Muscle of back (tissue), 3 donors: ENCODE measurements at regions not wholly inside any gene's neighbourhood (a gene's known extent, or its start where the extent isn't known, plus 50 kb on each side); places are given as distances from the start of the nearest gene placed in this dataset.
A peak's percentile ranks its signal among the peaks of the same experiment; 100 is the strongest.
"Not testable (repeated sequence)": the region's sequence is repeated elsewhere in the genome, so short reads cannot be mapped to it uniquely, and the experiment has no call there.

ENCODE experiments used
- DNase-seq, 3 donors: peaks; one replicate each; pipeline versions ENCODE4 v3.0.0 to v3.0.0-alpha.2; 2013

DNA sequence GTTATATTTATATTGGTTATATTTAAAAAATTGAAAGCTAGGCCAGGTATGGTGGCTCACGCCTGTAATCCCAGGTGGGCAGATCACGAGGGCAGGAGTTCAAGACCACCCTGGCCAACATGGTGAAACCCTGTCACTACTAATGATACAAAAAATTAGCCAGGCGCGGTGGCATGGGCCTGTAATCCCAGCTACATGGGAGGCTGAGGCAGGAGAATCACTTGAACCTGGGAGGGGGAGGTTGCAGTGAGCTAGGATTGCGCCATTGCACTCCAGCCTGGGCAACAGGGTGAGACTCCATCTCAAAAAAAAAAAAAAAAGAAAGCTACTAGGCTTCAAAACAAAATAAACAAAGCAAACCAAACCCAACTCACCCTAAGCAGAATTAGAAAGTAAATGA lies 109.0 kb upstream of the SERPINE2 start:
- DNase-seq = not testable (repeated sequence)

DNA sequence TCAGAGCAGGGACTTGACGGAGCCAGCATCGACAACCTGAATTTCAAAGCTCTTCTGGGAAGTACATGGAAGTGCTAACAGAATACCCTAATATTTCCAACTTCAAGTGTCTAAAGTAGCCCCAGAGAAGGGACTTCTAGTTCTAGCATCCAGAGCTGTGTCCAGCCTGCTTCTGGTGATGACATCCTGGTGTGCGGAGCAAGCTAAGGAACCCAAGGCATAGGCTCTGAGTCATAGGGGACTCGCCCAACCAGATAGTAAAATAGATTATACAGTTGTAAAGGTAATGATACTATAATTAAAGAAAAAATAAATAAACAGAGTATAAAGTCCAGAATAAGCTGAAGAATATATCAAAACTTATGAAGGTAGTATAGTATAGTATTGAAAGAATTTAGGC lies 108.1 kb upstream of the SERPINE2 start:
- DNase-seq = no peak

DNA sequence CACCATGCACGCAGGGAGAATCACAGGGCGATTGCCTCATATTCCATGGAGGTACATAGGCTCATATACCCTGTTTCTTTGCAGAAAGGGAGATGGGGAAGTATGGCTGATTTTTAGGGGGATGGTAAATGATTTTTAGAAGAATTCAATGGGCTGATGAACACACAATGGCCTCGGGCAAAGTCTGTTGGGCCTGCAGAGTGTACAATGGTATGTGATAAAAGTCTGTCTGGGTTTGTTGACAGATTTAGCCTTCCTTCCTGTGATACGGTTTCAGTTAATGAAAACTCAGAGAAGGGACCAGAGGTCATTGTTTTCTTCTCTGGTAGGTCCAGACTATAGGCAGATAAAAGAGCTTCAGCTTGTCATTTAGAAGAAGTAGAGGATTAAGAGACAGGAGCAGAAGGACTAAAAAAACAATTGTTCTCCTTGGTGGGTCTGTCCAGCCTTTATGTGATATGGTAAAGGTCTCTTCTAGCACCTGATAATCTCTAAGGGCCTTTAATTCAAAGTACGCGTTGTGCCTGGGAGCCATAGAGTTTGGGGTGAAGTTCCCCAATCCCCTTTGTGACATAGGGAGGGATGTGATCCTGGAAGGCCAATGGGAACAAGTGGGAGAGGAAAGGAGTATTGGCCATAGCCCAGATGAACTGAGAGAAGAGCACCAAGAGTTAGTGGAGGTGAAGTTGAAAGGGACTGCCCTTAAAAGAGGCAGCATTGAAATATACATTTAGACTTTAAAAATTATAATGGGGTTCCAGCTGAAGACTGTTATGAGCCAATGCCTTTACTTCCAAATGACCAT lies 107.5 kb upstream of the SERPINE2 start:
- no peak for DNase-seq

DNA sequence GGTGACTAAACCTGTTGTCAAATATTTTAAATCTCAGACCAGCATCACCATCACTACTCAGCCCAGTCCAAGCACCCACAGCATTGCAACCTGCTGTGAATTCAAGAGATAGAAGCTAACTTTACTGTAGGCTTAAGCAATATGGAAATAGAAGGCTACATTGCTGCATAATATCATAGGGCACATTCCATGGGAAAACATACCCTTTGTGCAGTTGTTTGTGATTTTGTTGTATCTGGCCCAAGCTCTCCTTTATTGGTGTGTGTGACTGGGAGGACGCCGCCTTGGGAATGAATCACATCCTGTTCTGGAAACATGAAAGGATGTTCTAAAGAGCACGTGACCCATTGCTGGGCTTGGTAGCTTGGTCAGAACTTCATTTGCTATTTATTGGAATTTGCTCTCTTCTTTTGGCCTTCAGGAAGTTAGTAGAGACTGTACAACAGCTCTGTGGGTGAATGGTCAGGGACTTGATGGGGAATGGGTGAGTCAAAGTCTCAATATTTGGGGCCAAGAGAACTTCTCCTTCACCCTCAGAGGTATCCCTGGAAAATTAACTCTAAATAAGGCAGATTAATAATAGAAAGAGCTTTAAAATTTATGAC lies 106.8 kb upstream of the SERPINE2 start:
- DNase-seq = no peak

DNA sequence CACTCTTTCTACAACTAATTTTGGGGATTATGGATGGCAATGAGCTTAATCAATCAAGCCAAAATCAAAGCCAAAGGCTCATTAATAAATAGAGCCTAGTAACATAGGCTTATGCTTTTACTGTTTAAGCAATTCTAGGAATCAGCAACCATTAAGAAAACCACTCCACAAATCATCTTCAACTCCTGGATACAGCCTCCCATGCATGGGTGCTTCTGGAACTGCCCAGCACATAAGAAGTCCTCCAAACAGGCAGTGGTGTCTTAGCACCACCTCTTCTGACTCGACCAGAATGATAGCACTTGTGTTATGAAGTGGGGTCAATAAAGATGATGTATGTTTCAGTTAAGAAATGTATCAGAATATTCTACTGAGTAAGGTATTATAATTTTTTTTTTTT lies 104.4 kb upstream of the SERPINE2 start:
- no peak for DNase-seq

DNA sequence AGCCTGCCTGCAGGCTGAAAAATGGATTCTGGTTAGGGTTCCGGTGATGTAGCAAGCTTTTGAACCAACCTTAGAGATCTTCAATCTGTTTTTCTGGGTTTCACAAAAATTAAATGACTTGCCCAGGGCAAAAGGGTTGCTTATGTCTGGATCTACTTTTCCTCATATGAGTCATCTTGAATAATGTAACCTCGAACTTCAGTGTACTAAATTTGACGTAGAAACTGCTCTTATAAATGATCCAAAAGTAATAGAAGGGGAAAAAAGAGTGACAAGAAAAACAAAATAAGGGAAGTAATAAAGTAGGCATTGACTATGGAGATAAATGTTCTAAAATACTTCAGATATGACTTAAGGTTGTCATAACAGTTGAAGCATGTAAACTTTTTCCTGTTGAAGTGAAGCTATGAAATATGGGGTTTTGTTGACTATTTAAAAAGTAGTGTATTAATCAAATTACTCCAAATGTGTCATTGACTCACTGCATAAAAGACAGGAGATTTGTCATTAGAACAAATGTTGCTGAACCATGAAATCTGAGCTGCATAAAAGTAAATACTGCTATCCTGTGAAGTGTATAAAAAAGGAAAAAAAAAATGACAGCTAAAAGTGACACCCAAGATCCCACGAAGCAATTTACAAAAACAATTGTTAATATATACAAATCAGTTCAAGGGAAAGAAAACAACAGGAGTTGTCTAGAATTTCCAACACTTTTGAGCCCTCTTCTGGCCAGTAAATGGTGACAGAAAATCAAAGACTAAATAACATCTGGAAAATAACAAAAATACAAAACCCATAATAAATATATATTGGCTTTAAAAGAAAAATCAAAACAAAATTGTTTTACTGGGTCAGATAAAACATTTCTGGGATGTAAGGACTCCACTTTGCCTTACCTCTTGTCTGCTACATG lies 103.6 kb upstream of the SERPINE2 start:
- peak in 1 of 3 donors; percentile 58 for DNase-seq

- DNase-seq = no peak
Measured at GRCh38 chr2:224141304-224141703, 102.2 kb upstream of the SERPINE2 start.

GRCh38 chr2:224137208-224137607 lies 98.1 kb upstream of the SERPINE2 start:
- DNase-seq = no peak

GRCh38 chr2:224136396-224136795 lies 97.3 kb upstream of the SERPINE2 start:
- DNase-seq = no peak

GRCh38 chr2:224135881-224136280 lies 96.8 kb upstream of the SERPINE2 start:
- DNase-seq = no peak

DNA sequence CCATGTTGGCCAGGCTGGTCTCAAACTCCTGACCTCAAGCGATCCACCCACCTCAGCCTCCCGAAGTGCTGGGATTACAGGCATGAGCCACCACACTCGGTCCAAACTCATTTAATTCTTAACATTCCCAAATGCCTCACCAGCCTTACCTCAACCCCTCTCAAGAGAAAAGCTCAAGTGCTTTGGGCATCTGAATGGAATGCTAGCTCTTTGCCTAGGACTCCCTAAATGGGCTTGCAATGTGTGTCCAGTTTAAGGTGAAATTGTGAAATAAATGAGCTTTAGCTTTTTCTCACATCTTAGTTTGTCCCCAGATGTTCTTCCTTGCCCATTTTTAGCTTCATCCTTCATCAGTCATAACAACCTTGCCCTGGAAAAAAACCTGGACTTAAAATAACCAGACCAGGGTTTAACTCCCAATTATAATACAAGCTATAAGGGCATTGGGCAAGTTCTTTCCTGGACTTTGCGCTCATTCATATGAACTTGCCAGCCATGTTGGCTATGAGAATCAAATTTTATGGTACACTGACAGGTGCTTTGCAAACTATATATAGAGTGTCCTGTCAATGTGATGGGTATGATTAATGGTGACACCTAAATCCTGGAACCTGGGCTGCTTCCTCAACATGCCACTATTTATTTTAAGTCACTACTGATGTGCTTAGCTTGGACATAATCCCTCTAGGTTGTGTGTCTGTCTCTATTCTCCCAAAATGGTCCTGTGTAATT lies 95.1 kb upstream of the SERPINE2 start:
- no peak for DNase-seq

DNA sequence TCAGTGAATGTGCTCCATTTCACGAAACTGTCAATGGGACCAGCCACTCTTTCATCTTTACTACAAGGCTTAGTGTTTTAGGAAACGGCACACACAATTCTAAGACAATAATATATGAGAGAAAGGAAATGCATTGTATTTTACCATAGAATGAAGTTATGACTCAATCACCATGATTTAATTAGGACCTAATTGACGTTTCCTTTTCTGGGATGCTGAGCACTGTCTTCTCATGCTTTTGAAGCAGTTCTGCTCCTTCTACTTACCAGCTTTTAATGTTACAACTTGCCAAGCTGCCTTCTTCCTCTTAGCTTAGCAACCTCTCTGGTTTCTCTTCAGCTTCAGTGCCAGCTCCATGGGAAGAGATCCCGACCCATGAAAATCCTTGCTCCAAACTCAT lies 94.3 kb upstream of the SERPINE2 start:
- no peak for DNase-seq

- DNase-seq = peak in 1 of 3 donors; percentile 54
Measured at GRCh38 chr2:224127871-224128501, 88.9 kb upstream of the SERPINE2 start.

- peak in 2 of 3 donors; percentile 54 to 81 for DNase-seq
Measured at GRCh38 chr2:224126440-224126839, 87.4 kb upstream of the SERPINE2 start.

DNA sequence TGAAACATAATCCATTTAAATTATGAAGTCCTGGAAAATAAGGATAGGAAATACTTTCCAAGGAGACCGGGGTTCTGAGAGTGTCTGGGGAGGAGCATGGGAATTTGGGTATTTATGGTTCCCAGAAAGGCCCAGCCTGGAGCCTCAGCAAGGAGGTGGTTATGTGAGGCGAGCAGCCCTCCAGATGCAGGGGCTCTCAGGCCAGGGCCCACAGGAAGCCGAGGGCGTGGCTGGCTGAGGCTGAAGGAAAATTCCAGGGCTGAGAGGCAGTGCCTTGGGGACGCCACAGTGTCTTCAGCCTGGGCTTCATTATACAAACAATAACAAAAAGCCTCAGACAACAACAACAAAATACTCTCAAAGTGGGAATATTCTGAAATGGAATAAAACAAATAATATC lies 86.9 kb upstream of the SERPINE2 start:
- DNase-seq = peak in 2 of 3 donors; percentile 58 to 86

DNA sequence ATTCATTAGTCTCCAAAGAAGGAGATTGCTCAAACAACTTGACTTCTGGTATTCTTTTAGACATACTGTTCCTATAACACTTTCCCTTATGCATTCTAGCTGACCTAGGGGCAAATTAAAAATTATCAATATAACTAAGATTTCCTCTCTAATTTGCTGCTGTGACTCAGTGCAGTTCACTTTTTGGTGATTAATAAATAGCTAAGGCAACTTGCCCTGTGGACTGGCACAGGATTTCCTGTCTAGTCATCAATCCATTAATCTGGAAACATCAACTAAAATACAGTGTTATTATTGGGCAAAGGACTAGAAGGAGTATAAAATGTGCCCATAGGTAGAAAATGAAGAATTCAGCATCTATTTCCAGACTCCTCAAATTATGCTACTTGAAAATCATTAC lies 83.5 kb upstream of the SERPINE2 start:
- DNase-seq = no peak

DNA sequence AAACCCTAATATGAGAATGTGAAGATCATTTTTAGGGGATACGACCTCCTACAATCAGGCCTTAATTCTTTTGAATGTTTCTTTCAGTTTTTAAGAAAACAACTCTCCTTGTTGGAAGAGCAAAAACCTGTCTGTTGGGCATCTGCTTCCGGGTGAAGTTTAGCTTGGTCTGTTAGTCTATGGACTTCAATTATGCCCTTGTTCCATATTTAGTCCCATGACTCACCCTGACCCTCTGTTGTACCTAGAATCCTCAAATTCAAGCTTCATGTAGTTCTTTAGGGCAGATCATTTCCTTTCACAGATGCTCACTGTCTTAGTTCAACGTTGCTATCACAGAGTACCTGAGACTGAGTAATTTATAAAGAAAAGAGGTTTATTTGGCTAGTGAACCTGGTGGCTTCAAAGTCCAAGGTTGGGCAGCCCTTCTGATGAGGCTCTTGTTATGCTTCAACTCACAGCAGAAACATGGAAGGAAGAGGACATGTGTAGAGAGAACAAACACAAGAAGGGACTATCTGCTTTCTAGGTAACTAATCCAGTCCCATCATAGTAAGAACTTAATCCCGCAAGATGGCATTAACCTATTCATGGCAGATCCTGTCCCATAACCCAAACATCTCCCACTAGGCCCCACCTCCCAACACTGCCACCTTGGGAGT lies 82.5 kb upstream of the SERPINE2 start:
- DNase-seq = no peak

GRCh38 chr2:224120986-224121385 lies 81.9 kb upstream of the SERPINE2 start:
- DNase-seq = peak in 1 of 3 donors; percentile 55

GRCh38 chr2:224119846-224120245 lies 80.8 kb upstream of the SERPINE2 start:
- DNase-seq = not testable (repeated sequence)

DNA sequence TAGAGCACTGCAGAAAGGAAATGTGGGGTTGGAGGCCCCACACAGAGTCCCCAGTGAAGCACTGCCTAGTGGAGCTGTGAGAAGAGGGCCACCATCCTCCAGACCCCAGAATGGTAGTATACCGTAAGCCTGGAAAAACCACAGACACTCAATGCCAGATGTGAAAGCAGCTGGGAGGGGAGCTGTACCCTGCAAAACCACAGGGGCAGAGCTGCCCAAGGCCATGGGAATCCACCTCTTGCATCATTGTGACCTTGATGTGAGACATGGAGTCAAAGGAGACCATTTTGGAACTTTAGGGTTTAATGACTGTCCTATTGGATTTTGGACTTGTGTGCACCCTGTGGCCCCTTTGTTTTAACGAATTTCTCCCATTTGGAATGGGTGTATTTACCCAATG lies 75.3 kb upstream of the SERPINE2 start:
- DNase-seq = no peak

GRCh38 chr2:224113930-224114329 lies 74.8 kb upstream of the SERPINE2 start:
- DNase-seq = not testable (repeated sequence)
